CD4-positive, alpha-beta T cell (primary cell): ENCODE measurements at regions not wholly inside any gene's neighbourhood (a gene's known extent, or its start where the extent isn't known, plus 50 kb on each side); places are given as distances from the start of the nearest gene placed in this dataset.

Source experiments
- ATAC-seq: fragments of 200-7000 bp; cut with Tn5 transposase; one replicate; pipeline ENCODE4 v1.10.0; 2022; ENCODE audit warnings: mild to moderate bottlenecking; ENCODE audit not compliant: poor library complexity
- CTCF ChIA-PET: fragments of 350-600 bp; sonication (Branson Sonifier 250); formaldehyde crosslinking; loops from one replicate; lab custom pipeline; 2021; ENCODE audit warnings: antibody characterized with exemption, inconsistent platforms; lab: Charles Lee
- POLR2A ChIA-PET: fragments of 350-600 bp; sonication (Branson Sonifier 250); formaldehyde crosslinking; loops from one replicate; lab custom pipeline; 2021; ENCODE audit warnings: antibody characterized with exemption, inconsistent platforms; lab: Charles Lee
- DNase-seq, 14 experiments: peaks; one replicate each; pipeline ENCODE4 v3.0.0-alpha.2; 2013 to 2020; ENCODE audit warnings: mixed read lengths in 2 of 14
- H3K27ac ChIP-seq, 2 donors: one replicate each; pipeline versions ENCODE4 v1.5.1 to v1.7.0; 2013; ENCODE audit warnings: low read length in 2 of 2, low read depth in 1 of 2, mild to moderate bottlenecking in 1 of 2
- H3K27me3 ChIP-seq, 2 experiments: 1 replicate in 1 of 2; 2 replicates in 1 of 2; pipeline versions ENCODE4 v1.6.1 to v1.7.0; 2013; ENCODE audit warnings: low read length in 2 of 2, control low read depth in 1 of 2, mild to moderate bottlenecking in 1 of 2, moderate library complexity in 1 of 2; ENCODE audit not compliant: insufficient read depth in 2 of 2, control insufficient read depth in 1 of 2
- H3K36me3 ChIP-seq: one replicate; pipeline ENCODE4 v1.6.1; 2013; ENCODE audit warnings: low read length, control low read depth; ENCODE audit not compliant: insufficient read depth
- H3K4me1 ChIP-seq: one replicate; pipeline ENCODE4 v1.6.1; 2013; ENCODE audit warnings: low read length, control low read depth; ENCODE audit not compliant: insufficient read depth
- H3K4me3 ChIP-seq: one replicate; pipeline ENCODE4 v1.5.1; 2013; ENCODE audit warnings: mild to moderate bottlenecking, low read length, moderate library complexity
- H3K9me3 ChIP-seq, 2 experiments: 1 replicate in 1 of 2; 2 replicates in 1 of 2; pipeline versions ENCODE4 v1.6.1 to v1.7.0; 2013; ENCODE audit warnings: low read length in 2 of 2, mild to moderate bottlenecking in 2 of 2, control low read depth in 1 of 2, moderate library complexity in 1 of 2; ENCODE audit not compliant: control insufficient read depth in 1 of 2, insufficient read depth in 1 of 2
- H3K27ac Mint-ChIP-seq: one replicate; pipeline ENCODE4 v1.8.0; 2020; ENCODE audit warnings: mixed read lengths
- H3K27me3 Mint-ChIP-seq: one replicate; pipeline ENCODE4 v1.8.0; 2021; ENCODE audit warnings: mixed read lengths
- H3K36me3 Mint-ChIP-seq: one replicate; pipeline ENCODE4 v1.8.0; 2021; ENCODE audit warnings: low read depth, mixed read lengths
- H3K4me1 Mint-ChIP-seq: one replicate; pipeline ENCODE4 v1.8.0; 2021; ENCODE audit warnings: low read depth, mixed read lengths
- H3K4me3 Mint-ChIP-seq: one replicate; pipeline ENCODE4 v1.8.0; 2020; ENCODE audit warnings: mild to moderate bottlenecking, mixed read lengths
- H3K9me3 Mint-ChIP-seq: one replicate; pipeline ENCODE4 v1.8.0; 2020; ENCODE audit warnings: mixed read lengths
- CTCF ChIP-seq: fragments of 200-600 bp; IDR thresholded peaks from one replicate; pipeline ENCODE4 v1.8.0; 2022; ENCODE audit warnings: antibody characterized with exemption, mild to moderate bottlenecking
- intact Hi-C, 2 experiments: fragments of 100-400 bp; cut with DNase I in 1 of 2; cut with micrococcal nuclease in 1 of 2; formaldehyde crosslinking; loops; one replicate each; pipeline versions ENCODE4 v1.15.1 to v1.9.0; 2023 to 2025; cut with DNase I, micrococcal nuclease

- H3K4me3 ChIP-seq: peak overlapping the region; percentile 70
- H3K27me3 Mint-ChIP-seq: no peaks in the 10 kb centered on the region
- DNase-seq (peak; percentile 31 to 81 (median 60)), ATAC-seq (peak; percentile 84)
- no peaks in the 10 kb centered on the region for H3K36me3 ChIP-seq
- H3K27ac ChIP-seq: no peak overlapping the region
- intact Hi-C loops: loop anchor here in 1 of 2 experiments (2.0 kb wide), 1 partner anchor 74 kb away; no protein-coding TSS in a partner anchor
- ChIA-PET POLR2A (interaction anchor here (1.0 to 1.2 kb wide), 2 partner anchors 78 to 88 kb away, joined by 3 to 4 read pairs; no protein-coding TSS in a partner anchor), CTCF (interaction anchor here (0.9 to 1.8 kb wide), 3 partner anchors 87 to 306 kb away, joined by 3 to 14 read pairs (median 4); no protein-coding TSS in a partner anchor)
- no peak for TF ChIP-seq CTCF
- H3K27ac Mint-ChIP-seq: no peak overlapping the region
- no peaks in the 10 kb centered on the region for H3K27me3 ChIP-seq
- H3K9me3 ChIP-seq: no peaks in the 10 kb centered on the region
- H3K4me1 Mint-ChIP-seq: peaks cover 35% of the 10 kb centered on the region
- H3K4me3 Mint-ChIP-seq: peak overlapping the region; percentile 72
- no peaks in the 10 kb centered on the region for H3K36me3 Mint-ChIP-seq
- H3K9me3 Mint-ChIP-seq: no peaks in the 10 kb centered on the region
- peaks cover 19% of the 10 kb centered on the region for H3K4me1 ChIP-seq
Observed at GRCh38 chr1:39105061-39105840, 79.1 kb downstream of the NDUFS5 start.

GRCh38 chr1:39105841-39106765 is 80.0 kb downstream of the NDUFS5 start:
- CTCF ChIA-PET: interaction anchor here (0.9 to 1.8 kb wide), 3 partner anchors 86 to 305 kb away, joined by 3 to 14 read pairs (median 3); no protein-coding TSS in a partner anchor
- Histone ChIP-seq H3K36me3 (no peaks in the 10 kb centered on the region), H3K4me3 (peak overlapping the region; percentile 70), H3K4me1 (peaks cover 19% of the 10 kb centered on the region), H3K27me3 (no peaks in the 10 kb centered on the region), H3K27ac (no peak overlapping the region), H3K9me3 (no peaks in the 10 kb centered on the region)
- H3K36me3 Mint-ChIP-seq: no peaks in the 10 kb centered on the region
- peaks cover 35% of the 10 kb centered on the region for H3K4me1 Mint-ChIP-seq
- H3K4me3 Mint-ChIP-seq: peak overlapping the region; percentile 88
- peak; percentile 18 for ATAC-seq
- H3K27me3 Mint-ChIP-seq: no peaks in the 10 kb centered on the region
- TF ChIP-seq CTCF: no peak
- DNase-seq: peak in 6 of 14 experiments; percentile 25 to 67 (median 38)
- POLR2A ChIA-PET: interaction anchor here (0.5 to 1.2 kb wide), 5 partner anchors 78 to 499 kb away, joined by 3 to 4 read pairs (median 3); no protein-coding TSS in a partner anchor
- H3K9me3 Mint-ChIP-seq: no peaks in the 10 kb centered on the region
- intact Hi-C loops: loop anchor here in 1 of 2 experiments (2.0 kb wide), 1 partner anchor 73 kb away; no protein-coding TSS in a partner anchor
- peak overlapping the region; percentile 15 for H3K27ac Mint-ChIP-seq

GRCh38 chr1:39106801-39107327 is 80.7 kb downstream of the NDUFS5 start:
- H3K27ac ChIP-seq: no peak overlapping the region
- ATAC-seq: no peak
- intact Hi-C loops: no loop called here
- no peak overlapping the region for H3K4me3 ChIP-seq
- DNase-seq: no peak
- ChIA-PET CTCF (interaction anchor here (0.8 to 1.8 kb wide), 3 partner anchors 8 to 152 kb away, joined by 3 to 14 read pairs (median 5); no protein-coding TSS in a partner anchor), POLR2A (no interaction called here)
- H3K27me3 ChIP-seq: no peaks in the 10 kb centered on the region
- no peaks in the 10 kb centered on the region for H3K36me3 ChIP-seq
- H3K9me3 Mint-ChIP-seq: no peaks in the 10 kb centered on the region
- H3K27ac Mint-ChIP-seq: no peak overlapping the region
- H3K4me1 Mint-ChIP-seq: peaks cover 35% of the 10 kb centered on the region
- H3K27me3 Mint-ChIP-seq: no peaks in the 10 kb centered on the region
- H3K9me3 ChIP-seq: no peaks in the 10 kb centered on the region
- H3K4me1 ChIP-seq: peaks cover 19% of the 10 kb centered on the region
- H3K36me3 Mint-ChIP-seq: no peaks in the 10 kb centered on the region
- no peak for TF ChIP-seq CTCF
- H3K4me3 Mint-ChIP-seq: no peak overlapping the region
